Esophagus (tissue), 2 donors: ENCODE measurements at regions not wholly inside any gene's neighbourhood (a gene's known extent, or its start where the extent isn't known, plus 50 kb on each side); places are given as distances from the start of the nearest gene placed in this dataset.

ENCODE experiments used
- H3K27ac ChIP-seq, 2 donors: one replicate each; pipeline ENCODE4 v1.5.1; 2013; ENCODE audit warnings: low read depth in 2 of 2, mild to moderate bottlenecking in 2 of 2, inconsistent platforms in 1 of 2, low read length in 1 of 2, moderate library complexity in 1 of 2
- H3K27me3 ChIP-seq, 2 donors: one replicate each; pipeline ENCODE4 v1.6.1; 2013; ENCODE audit warnings: low read length in 2 of 2, control low read depth in 1 of 2, mild to moderate bottlenecking in 1 of 2; ENCODE audit not compliant: insufficient read depth in 2 of 2, control insufficient read depth in 1 of 2
- H3K36me3 ChIP-seq, 2 donors: one replicate each; pipeline ENCODE4 v1.6.1; 2013; ENCODE audit warnings: low read length in 1 of 2; ENCODE audit not compliant: control insufficient read depth in 2 of 2, insufficient read depth in 2 of 2
- H3K4me1 ChIP-seq, 2 donors: one replicate each; pipeline ENCODE4 v1.6.1; 2013; ENCODE audit warnings: low read length in 1 of 2; ENCODE audit not compliant: control insufficient read depth in 2 of 2, insufficient read depth in 2 of 2
- H3K4me3 ChIP-seq, 2 donors: one replicate each; pipeline ENCODE4 v1.5.1; 2013; ENCODE audit warnings: low read length in 2 of 2, mild to moderate bottlenecking in 2 of 2, low read depth in 1 of 2, moderate library complexity in 1 of 2
- H3K9me3 ChIP-seq, 2 donors: one replicate each; pipeline ENCODE4 v1.6.1; 2013; ENCODE audit warnings: mild to moderate bottlenecking in 2 of 2, low read depth in 1 of 2, low read length in 1 of 2, moderate library complexity in 1 of 2; ENCODE audit not compliant: control insufficient read depth in 2 of 2, insufficient read depth in 1 of 2
- WGBS, 2 donors: extraction: QIAGEN DNeasy Blood & Tissue Kit; methylation state at CpG; one replicate each; pipeline ENCODE4 v1.1.7; 2013; 5-methylcytosine and 5-hydroxymethylcytosine counted together
- donor health status: healthy with polysubstance abuse.
- donor health status: Bipolar disorder and iron deficiency.

DNA sequence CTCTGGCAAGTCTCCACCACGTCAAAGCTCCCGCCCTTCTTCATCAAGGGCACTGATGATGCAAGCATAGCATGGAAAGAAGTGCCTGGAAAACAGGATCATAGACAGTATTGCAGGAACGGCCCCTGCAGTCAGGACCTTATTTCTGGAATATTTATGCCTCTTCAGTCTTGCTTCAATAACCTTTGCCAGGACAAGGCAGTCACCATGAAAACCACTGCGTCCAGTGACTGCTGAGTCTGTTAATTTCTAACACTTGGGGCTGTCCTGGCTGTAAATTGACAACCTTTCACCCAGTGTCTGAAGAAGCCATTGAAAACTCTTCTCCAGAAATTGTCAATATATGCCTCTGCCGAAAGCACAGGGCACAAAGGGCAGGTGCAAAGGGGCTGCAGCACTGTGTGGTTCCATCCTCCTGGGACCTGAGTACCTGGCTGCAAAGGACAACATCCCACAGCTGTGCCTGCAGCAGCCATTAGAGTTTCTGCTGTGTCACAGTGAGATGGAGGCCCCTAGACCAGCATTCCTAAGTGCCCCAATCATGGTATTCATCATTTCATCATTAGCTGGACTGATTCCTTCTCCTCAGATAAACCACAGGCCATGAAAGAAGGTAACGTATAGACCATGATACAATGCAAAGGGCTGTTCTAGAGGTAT is 819.6 kb downstream of the RNF144A start:
- H3K27me3 ChIP-seq = no peaks in the 10 kb centered on the region
- no peaks in the 10 kb centered on the region for H3K36me3 ChIP-seq
- H3K27ac ChIP-seq = no peak overlapping the region
- WGBS, 2 donors = 48 to 75% methylated on average over 6 of the region's 6 CpGs
- H3K9me3 ChIP-seq = no peaks in the 10 kb centered on the region
- no peaks in the 10 kb centered on the region for H3K4me1 ChIP-seq
- no peak overlapping the region for H3K4me3 ChIP-seq

DNA sequence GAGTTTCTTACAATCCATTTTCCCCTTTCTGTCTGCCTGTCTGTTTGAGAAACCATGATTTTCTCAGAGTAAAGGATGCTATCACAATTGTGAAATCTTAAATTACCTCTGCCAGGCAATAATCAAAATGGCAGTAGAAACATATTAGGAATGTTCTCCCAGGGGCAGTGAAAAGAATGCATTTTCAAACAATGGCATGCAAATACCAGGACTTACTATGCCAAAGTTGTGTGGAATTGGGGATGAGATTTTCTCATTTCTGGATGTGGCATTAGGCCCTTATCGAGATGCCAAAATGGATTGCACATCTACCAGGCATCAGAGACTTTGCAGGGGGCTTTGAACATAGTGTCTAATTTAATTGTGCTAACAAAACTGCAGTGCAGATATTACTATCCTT is 821.4 kb downstream of the RNF144A start:
- 93 to 95% methylated on average over 1 of the region's 1 CpG for WGBS, 2 donors
- Histone ChIP-seq H3K4me1 (no peaks in the 10 kb centered on the region), H3K4me3 (no peak overlapping the region), H3K27ac (no peak overlapping the region), H3K9me3 (no peaks in the 10 kb centered on the region), H3K27me3 (no peaks in the 10 kb centered on the region), H3K36me3 (no peaks in the 10 kb centered on the region)

DNA sequence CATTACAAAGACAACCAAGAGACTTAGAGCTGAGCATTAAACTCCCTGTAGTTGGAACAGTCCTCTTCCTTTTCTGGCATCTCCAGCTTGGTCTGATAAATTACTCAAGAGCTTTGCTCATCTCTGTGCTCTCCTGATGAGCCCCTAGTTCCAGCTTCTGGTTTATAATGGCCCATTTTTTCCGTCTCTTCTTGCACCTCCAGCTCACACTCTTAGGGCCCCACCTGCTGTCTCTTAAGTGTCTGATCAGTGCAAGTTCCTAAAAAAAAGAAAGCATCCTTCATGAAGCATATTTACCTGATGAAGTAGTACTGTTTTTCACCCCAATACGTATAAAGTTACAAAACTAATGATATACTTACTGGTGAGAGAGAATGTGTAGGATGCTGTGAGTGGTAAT is 822.9 kb downstream of the RNF144A start:
- no peaks in the 10 kb centered on the region for H3K4me1 ChIP-seq
- H3K36me3 ChIP-seq = no peaks in the 10 kb centered on the region
- no peaks in the 10 kb centered on the region for H3K9me3 ChIP-seq
- H3K27ac ChIP-seq = no peak overlapping the region
- 84 to 91% methylated on average over 2 of the region's 2 CpGs for WGBS, 2 donors
- no peaks in the 10 kb centered on the region for H3K27me3 ChIP-seq
- no peak overlapping the region for H3K4me3 ChIP-seq

DNA sequence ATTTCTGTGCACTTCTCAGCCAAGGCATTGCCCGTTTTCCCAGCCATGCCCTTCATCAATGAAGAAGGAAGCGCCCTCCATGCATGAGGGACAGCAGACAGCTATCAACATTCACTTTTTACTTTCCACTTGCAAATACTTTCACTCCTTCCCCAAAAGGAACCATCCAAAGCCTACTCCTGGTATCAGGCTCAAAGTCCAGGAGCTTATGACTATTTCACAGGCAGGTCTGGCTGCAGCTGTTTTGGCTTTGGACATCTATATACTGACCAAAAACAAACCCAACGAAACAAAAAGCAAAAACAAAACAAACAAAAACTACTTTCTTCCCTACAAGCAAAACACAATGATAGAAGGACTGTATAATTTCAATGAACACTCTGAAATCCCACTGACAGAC is 825.1 kb downstream of the RNF144A start:
- H3K36me3 ChIP-seq = no peaks in the 10 kb centered on the region
- H3K27me3 ChIP-seq = no peaks in the 10 kb centered on the region
- no peaks in the 10 kb centered on the region for H3K9me3 ChIP-seq
- no peak overlapping the region for H3K27ac ChIP-seq
- H3K4me3 ChIP-seq = no peak overlapping the region
- H3K4me1 ChIP-seq = no peaks in the 10 kb centered on the region
- 85 to 86% methylated on average over 3 of the region's 3 CpGs for WGBS, 2 donors

DNA sequence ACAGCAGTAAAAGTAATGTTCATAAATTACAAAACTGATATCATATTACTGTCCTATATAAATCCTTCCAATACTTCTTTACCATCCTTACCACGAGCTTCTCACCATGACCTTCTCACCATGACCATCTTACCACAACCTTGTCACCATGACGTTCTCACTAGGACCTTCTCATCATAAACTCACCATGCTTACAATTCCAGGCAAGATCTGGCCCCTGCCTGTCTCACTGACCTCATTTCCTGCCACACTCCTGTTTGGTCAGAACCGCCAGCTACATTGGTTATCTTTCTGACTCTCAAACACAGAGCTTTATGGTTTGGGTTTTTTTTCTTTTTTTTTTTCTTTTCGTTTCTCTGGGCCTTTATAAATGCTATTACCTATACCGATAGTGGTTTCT is 827.6 kb downstream of the RNF144A start:
- Histone ChIP-seq H3K27ac (no peak overlapping the region), H3K4me3 (no peak overlapping the region), H3K9me3 (no peaks in the 10 kb centered on the region), H3K4me1 (peaks cover 0 to 2% of the 10 kb centered on the region in 2 donors), H3K36me3 (no peaks in the 10 kb centered on the region), H3K27me3 (no peaks in the 10 kb centered on the region)
- 70 to 77% methylated on average over 5 of the region's 5 CpGs for WGBS, 2 donors

DNA sequence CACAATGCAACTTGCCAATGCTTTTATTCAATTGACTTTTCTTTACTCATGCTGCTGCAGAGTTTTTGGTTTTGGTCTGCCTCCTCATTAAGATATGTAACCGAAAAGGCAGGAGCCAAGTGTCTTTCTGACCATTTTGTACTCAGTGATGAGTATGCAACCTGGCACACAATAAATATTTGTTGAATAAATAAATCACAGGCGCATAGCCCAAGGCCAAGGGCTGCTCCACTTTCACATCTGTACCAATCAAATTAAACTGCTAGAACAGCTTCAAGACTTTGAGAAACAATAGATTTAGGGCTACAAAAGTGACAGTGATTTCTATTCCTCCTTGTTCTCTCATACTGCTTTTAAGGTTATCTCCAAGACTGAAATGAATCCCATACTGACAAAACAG is 828.2 kb downstream of the RNF144A start:
- Histone ChIP-seq H3K27ac (no peak overlapping the region), H3K27me3 (no peaks in the 10 kb centered on the region), H3K4me1 (peaks cover 0 to 2% of the 10 kb centered on the region in 2 donors), H3K36me3 (no peaks in the 10 kb centered on the region), H3K9me3 (no peaks in the 10 kb centered on the region), H3K4me3 (no peak overlapping the region)
- 52 to 53% methylated on average over 2 of the region's 2 CpGs for WGBS, 2 donors

DNA sequence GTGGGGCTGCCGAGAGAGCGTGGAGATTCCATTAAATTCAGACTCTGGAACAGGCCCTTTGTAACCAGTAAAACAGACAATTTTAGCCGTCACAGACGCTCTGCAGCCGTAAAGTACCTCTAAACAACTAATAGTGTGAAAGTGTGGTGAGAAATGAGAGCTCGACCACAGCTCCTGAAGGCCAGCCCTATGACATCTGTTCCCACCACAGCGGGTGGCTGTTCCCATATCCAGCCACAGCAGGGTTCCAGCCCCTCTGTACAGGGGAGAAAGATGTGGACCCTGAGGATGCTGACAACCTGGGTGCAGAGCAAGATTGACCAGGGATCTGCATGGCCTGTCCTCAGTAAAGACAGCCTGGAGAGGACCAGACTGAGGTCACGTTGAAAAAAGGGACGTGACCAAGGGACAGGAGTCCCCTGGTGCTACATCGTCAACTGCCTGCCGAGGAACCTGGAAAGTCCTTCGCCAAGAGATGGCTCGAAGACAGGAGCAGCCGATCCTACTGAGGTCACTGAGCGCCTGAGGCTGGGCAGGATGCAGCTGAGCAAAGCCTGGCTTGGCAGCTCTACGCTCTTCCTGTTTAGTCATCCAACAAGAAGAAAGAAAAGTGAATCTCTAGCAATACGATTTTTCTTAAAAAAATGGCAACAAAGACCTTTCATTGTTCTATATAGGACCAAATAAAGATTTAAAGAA is 831.7 kb downstream of the RNF144A start:
- Histone ChIP-seq H3K4me1 (peaks cover 0 to 2% of the 10 kb centered on the region in 2 donors), H3K27ac (no peak overlapping the region), H3K4me3 (no peak overlapping the region), H3K27me3 (no peaks in the 10 kb centered on the region), H3K9me3 (no peaks in the 10 kb centered on the region), H3K36me3 (no peaks in the 10 kb centered on the region)
- WGBS, 2 donors = 56 to 63% methylated on average over 17 of the region's 17 CpGs

DNA sequence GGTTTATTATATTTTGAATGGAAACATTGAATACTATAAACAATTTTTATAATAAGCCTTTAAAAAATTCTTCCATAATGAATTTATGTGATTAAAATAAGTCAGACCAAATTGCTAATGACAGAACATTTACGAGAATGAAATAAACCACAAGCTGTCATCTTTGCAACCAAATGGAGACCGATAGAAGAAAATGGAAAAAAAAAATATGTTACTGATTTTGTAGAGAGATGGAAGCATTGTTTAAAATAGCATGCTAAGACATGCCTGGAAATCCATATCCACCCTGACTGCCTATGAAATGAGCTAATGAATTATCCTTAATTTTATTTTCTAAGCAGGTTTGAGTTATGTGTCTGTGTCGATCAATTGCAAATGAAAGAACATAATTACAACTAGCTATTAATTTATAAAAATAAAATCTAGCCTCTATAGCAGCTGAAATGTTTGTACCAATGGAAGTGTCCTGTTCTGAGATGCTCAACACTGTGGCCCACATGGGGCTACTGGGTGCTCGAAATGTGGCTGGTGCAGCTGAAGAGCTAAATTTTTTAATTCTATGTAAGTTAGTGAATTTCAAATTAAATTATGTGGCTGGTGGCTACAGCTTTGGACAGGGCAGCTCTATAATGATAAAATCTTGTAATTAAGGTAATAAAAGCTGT is 832.8 kb downstream of the RNF144A start:
- 65 to 78% methylated on average over 4 of the region's 4 CpGs for WGBS, 2 donors
- Histone ChIP-seq H3K9me3 (peaks cover 0 to 4% of the 10 kb centered on the region in 2 donors), H3K36me3 (no peaks in the 10 kb centered on the region), H3K27ac (no peak overlapping the region), H3K4me3 (no peak overlapping the region), H3K27me3 (no peaks in the 10 kb centered on the region), H3K4me1 (peaks cover 0 to 2% of the 10 kb centered on the region in 2 donors)

DNA sequence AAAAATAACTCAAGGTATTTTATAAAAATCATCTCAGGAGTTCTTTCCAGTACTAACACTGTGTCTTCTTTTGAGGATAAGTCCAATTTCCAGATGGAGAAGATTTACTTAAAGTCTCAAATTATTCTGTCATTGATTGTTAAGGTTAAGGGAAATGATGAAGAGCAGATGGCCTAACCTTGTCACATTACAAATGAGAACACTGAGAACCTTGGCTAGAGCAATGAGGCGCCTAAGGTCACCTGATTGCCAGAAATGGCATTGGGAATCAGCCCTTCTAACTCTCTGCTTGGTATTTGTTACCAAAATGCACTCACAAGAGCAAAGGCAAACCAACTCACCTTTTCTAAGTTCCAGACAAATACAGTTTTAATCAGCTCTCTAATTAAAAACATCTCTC is 835.1 kb downstream of the RNF144A start:
- Histone ChIP-seq H3K36me3 (no peaks in the 10 kb centered on the region), H3K27ac (no peak overlapping the region), H3K4me3 (no peak overlapping the region), H3K4me1 (peaks cover 0 to 2% of the 10 kb centered on the region in 2 donors), H3K27me3 (peaks cover 0 to 2% of the 10 kb centered on the region in 2 donors), H3K9me3 (peaks cover 0 to 4% of the 10 kb centered on the region in 2 donors)
- 80 to 95% methylated on average over 1 of the region's 1 CpG for WGBS, 2 donors
